ENCODE measurements at regions not wholly inside any gene's neighbourhood (a gene's known extent, or its start where the extent isn't known, plus 50 kb on each side); places are given as distances from the start of the nearest gene placed in this dataset.

- Histone ChIP-seq H3K23ac (ENCODE audit: low read depth, low read length) (no peak overlapping the region), H3K14ac (replicated peaks; ENCODE audit: low read depth, low read length) (no peak overlapping the region), H4K91ac (ENCODE audit: insufficient read depth, low read depth, low read length) (no peak overlapping the region), H2AK5ac (ENCODE audit: low read depth, low read length) (no peak overlapping the region), H2AFZ (replicated peaks; ENCODE audit: low read length, poor library complexity) (no peak overlapping the region), H3K27me3 (ENCODE audit: control insufficient read depth, insufficient read depth, low read length) (peaks cover 5% of the 10 kb centered on the region; the same call in 1 of the 2 replicates), H3K9ac (ENCODE audit: low read depth, low read length) (no peak overlapping the region), H4K20me1 (ENCODE audit: insufficient read depth, low read length) (no peaks in the 10 kb centered on the region), H3K4me2 (ENCODE audit: low read depth, low read length) (no peak overlapping the region), H3K79me1 (ENCODE audit: low read depth in 1 of 2, low read length in 2 of 2) (no peaks in the 10 kb centered on the region), H3K9me1 (ENCODE audit: insufficient read depth, low read length) (no peaks in the 10 kb centered on the region), H3K18ac (ENCODE audit: low read depth, low read length) (no peak overlapping the region), H4K5ac (ENCODE audit: low read depth, low read length) (no peak overlapping the region), H4K8ac (ENCODE audit: low read depth in 2 of 2, low read length in 2 of 2) (no peak overlapping the region), H3K4me3 (ENCODE audit: insufficient read depth, low read depth, low read length) (no peak overlapping the region), H3K9me3 (ENCODE audit: control insufficient read depth, insufficient read depth, low read length) (no peaks in the 10 kb centered on the region), H2BK5ac (ENCODE audit: low read depth, low read length, poor library complexity, severe bottlenecking) (no peak overlapping the region), H2BK15ac (ENCODE audit: low read depth, low read length) (no peak overlapping the region), H3K4me1 (ENCODE audit: control insufficient read depth, insufficient read depth, low read length) (peaks cover 2% of the 10 kb centered on the region; the same call in 1 of the 2 replicates), H3K36me3 (ENCODE audit: control insufficient read depth, insufficient read depth, low read length) (no peaks in the 10 kb centered on the region), H2AK9ac (replicated peaks; ENCODE audit: low read depth, low read length, poor library complexity) (no peak overlapping the region), H2BK120ac (ENCODE audit: low read depth, low read length) (no peak overlapping the region), H3K56ac (ENCODE audit: extremely low read depth, insufficient read depth, low read length) (no peak overlapping the region), H3K4ac (ENCODE audit: low read depth, low read length) (no peak overlapping the region), H2BK20ac (ENCODE audit: low read depth, low read length) (no peak overlapping the region), H3K27ac (ENCODE audit: insufficient read depth, low read length) (no peak overlapping the region)
- intact Hi-C loops (cut with micrococcal nuclease) (no loop called here), in situ Hi-C loops (cut with MboI; ENCODE audit: low sequenced_read_pairs) (no loop called here), dilution Hi-C loops (cut with HindIII; ENCODE audit: low sequenced_read_pairs, unreplicated experiment) (no loop called here)
- POLR2A ChIA-PET (ENCODE audit: unreplicated experiment) = no interaction called here
- WGBS, 2 experiments (ENCODE audit: extremely low coverage in 2 of 2, insufficient read length in 1 of 2) = 40% methylated on average over 1 of the region's 1 CpG; no CpG with 5 or more reads in 1 of the 2 experiments
- no TSS peak for BruUV-seq (replicated peaks)
- no peak for TF ChIP-seq RCOR1 (IDR thresholded peaks at IDR 0.05; ENCODE audit: insufficient replicate concordance, low read length)
- no peak for TF ChIP-seq USF2 (IDR thresholded peaks at IDR 0.05; ENCODE audit: low read depth, low read length)
- TF ChIP-seq NFE2L2 (IDR thresholded peaks at IDR 0.05; ENCODE audit: low read depth, low read length) = no peak
- TF ChIP-seq ELK1 (IDR thresholded peaks at IDR 0.05; ENCODE audit: borderline replicate concordance, low read depth, low read length) = no peak
- TF ChIP-seq MAZ (IDR thresholded peaks at IDR 0.05; ENCODE audit: borderline replicate concordance, low read depth, low read length) = no peak
- TF ChIP-seq MXI1 (IDR thresholded peaks at IDR 0.05; ENCODE audit: borderline replicate concordance, low read depth, low read length) = no peak
- TF ChIP-seq CHD1 (IDR thresholded peaks at IDR 0.05; ENCODE audit: low read depth, low read length) = no peak
- TF ChIP-seq SMC3 (IDR thresholded peaks at IDR 0.05; ENCODE audit: low read depth, low read length) = no peak
- no peak for TF ChIP-seq MAFK (IDR thresholded peaks at IDR 0.05; ENCODE audit: low read depth, low read length)
- TF ChIP-seq CEBPB (IDR thresholded peaks at IDR 0.05; ENCODE audit: low read depth, low read length) = no peak
- TF ChIP-seq RAD21 (IDR thresholded peaks at IDR 0.05; ENCODE audit: low read length) = no peak
- no peak for ATAC-seq (ENCODE audit: low read depth)
- CTCF ChIA-PET = no interaction called here
- no peak for DNase-seq
Observed at GRCh38 chr11:57936050-57936418, 87.6 kb upstream of the OR9Q1 start.
